ENCODE measurements at regions not wholly inside any gene's neighbourhood (a gene's known extent, or its start where the extent isn't known, plus 50 kb on each side); places are given as distances from the start of the nearest gene placed in this dataset.

GRCh38 chr3:68614087-68614486 is 318.3 kb downstream of the TAFA4 start:
- dilution Hi-C loops (cut with MboI; ENCODE audit: extremely low pct_ligation_motif_present, low sequenced_read_pairs) (no loop called here), intact Hi-C loops (cut with micrococcal nuclease) (no loop called here)
- Histone ChIP-seq H3K9me1 (replicated peaks; ENCODE audit: control insufficient read depth, extremely low read depth, insufficient read depth, low read length) (no peaks in the 10 kb centered on the region), H3K79me2 (ENCODE audit: control insufficient read depth, insufficient read depth, low read length) (no peaks in the 10 kb centered on the region), H3K27me3 (ENCODE audit: control insufficient read depth in 2 of 2, insufficient read depth in 2 of 2, low read length in 2 of 2) (no peaks in the 10 kb centered on the region), H3K36me3 (ENCODE audit: control insufficient read depth in 2 of 2, extremely low read depth in 1 of 2, insufficient read depth in 2 of 2, low read length in 2 of 2) (no peaks in the 10 kb centered on the region), H3K4me2 (ENCODE audit: insufficient read depth, low read length) (no peak overlapping the region), H3K9ac (replicated peaks; ENCODE audit: extremely low read depth, insufficient read depth, low read length) (no peak overlapping the region), H3K4me1 (ENCODE audit: control insufficient read depth, extremely low read depth, insufficient read depth, low read length) (no peaks in the 10 kb centered on the region), H3K27ac (ENCODE audit: insufficient read depth, low read depth, low read length) (no peak overlapping the region), H3K4me3 (replicated peaks in 1 of 3; ENCODE audit: insufficient read depth in 1 of 3, low read depth in 1 of 3, low read length in 3 of 3) (no peak overlapping the region), H3K9me3 (replicated peaks; ENCODE audit: control insufficient read depth, insufficient read depth, low read length) (peaks cover 5% of the 10 kb centered on the region), H4K20me1 (replicated peaks; ENCODE audit: control insufficient read depth, extremely low read depth, insufficient read depth, low read length) (no peaks in the 10 kb centered on the region), H2AFZ (ENCODE audit: low read depth, low read length) (no peak overlapping the region)
- FAIRE-seq (peak; percentile 12), DNase-seq (ENCODE audit: low read depth, low spot score) (no peak)
- TF ChIP-seq FOS (IDR thresholded peaks at IDR 0.05; ENCODE audit: borderline replicate concordance, insufficient read depth, low read length) (no peak), POLR2A (IDR thresholded peaks at IDR 0.05; ENCODE audit: low read depth, low read length) (no peak), JUN (IDR thresholded peaks at IDR 0.05; ENCODE audit: borderline replicate concordance, insufficient read depth, insufficient read length, low read depth) (no peak), EZH2 (IDR thresholded peaks at IDR 0.05; ENCODE audit: borderline replicate concordance, low read depth, low read length, severe bottlenecking) (no peak)
- POLR2A ChIA-PET = no interaction called here
- CTCF ChIA-PET = no interaction called here
- BruUV-seq (replicated peaks) = no TSS peak

GRCh38 chr3:68571321-68571720 is 361.0 kb downstream of the TAFA4 start:
- no peak for TF ChIP-seq FOS (IDR thresholded peaks at IDR 0.05; ENCODE audit: borderline replicate concordance, insufficient read depth, low read length)
- no peak for TF ChIP-seq MAX (IDR thresholded peaks at IDR 0.05; ENCODE audit: insufficient read depth, insufficient read length)
- TF ChIP-seq EZH2 (IDR thresholded peaks at IDR 0.05; ENCODE audit: borderline replicate concordance, low read depth, low read length, severe bottlenecking) = no peak
- TF ChIP-seq JUN (IDR thresholded peaks at IDR 0.05; ENCODE audit: borderline replicate concordance, insufficient read depth, insufficient read length, low read depth) = no peak
- no peak for TF ChIP-seq GATA2 (IDR thresholded peaks at IDR 0.05; ENCODE audit: insufficient read depth, insufficient read length, low read depth, low read length)
- no peak for TF ChIP-seq POLR2AphosphoS5 (IDR thresholded peaks at IDR 0.05; ENCODE audit: insufficient read depth, low read depth, low read length)
- no peak for TF ChIP-seq MYC (IDR thresholded peaks at IDR 0.05; ENCODE audit: low read depth, low read length)
- no peak for TF ChIP-seq POLR2A (IDR thresholded peaks at IDR 0.05; ENCODE audit: low read depth, low read length)
- TF ChIP-seq CTCF (IDR thresholded peaks at IDR 0.05; ENCODE audit: extremely low read depth in 1 of 2, insufficient read depth in 1 of 2, low read depth in 1 of 2, low read length in 2 of 2) = no peak
- Histone ChIP-seq H3K4me3 (replicated peaks in 1 of 3; ENCODE audit: insufficient read depth in 1 of 3, low read depth in 1 of 3, low read length in 3 of 3) (no peak overlapping the region), H3K4me1 (ENCODE audit: control insufficient read depth, extremely low read depth, insufficient read depth, low read length) (no peaks in the 10 kb centered on the region), H3K79me2 (ENCODE audit: control insufficient read depth, insufficient read depth, low read length) (no peaks in the 10 kb centered on the region), H3K9ac (replicated peaks; ENCODE audit: extremely low read depth, insufficient read depth, low read length) (no peak overlapping the region), H4K20me1 (replicated peaks; ENCODE audit: control insufficient read depth, extremely low read depth, insufficient read depth, low read length) (no peaks in the 10 kb centered on the region), H3K27me3 (ENCODE audit: control insufficient read depth in 2 of 2, insufficient read depth in 2 of 2, low read length in 2 of 2) (no peaks in the 10 kb centered on the region), H3K4me2 (ENCODE audit: insufficient read depth, low read length) (no peak overlapping the region), H3K36me3 (ENCODE audit: control insufficient read depth in 2 of 2, extremely low read depth in 1 of 2, insufficient read depth in 2 of 2, low read length in 2 of 2) (no peaks in the 10 kb centered on the region), H3K9me1 (replicated peaks; ENCODE audit: control insufficient read depth, extremely low read depth, insufficient read depth, low read length) (no peaks in the 10 kb centered on the region), H2AFZ (ENCODE audit: low read depth, low read length) (no peak overlapping the region), H3K9me3 (replicated peaks; ENCODE audit: control insufficient read depth, insufficient read depth, low read length) (no peaks in the 10 kb centered on the region), H3K27ac (ENCODE audit: insufficient read depth, low read depth, low read length) (no peak overlapping the region)
- FAIRE-seq (no peak), DNase-seq (ENCODE audit: low read depth, low spot score) (no peak)
- POLR2A ChIA-PET = no interaction called here
- no TSS peak for BruUV-seq (replicated peaks)
- dilution Hi-C loops (cut with MboI; ENCODE audit: extremely low pct_ligation_motif_present, low sequenced_read_pairs) (no loop called here), intact Hi-C loops (cut with micrococcal nuclease) (no loop called here)
- CTCF ChIA-PET = no interaction called here

Data from endothelial cell of umbilical vein (primary cell).